Ramos (cell line): ENCODE measurements at regions not wholly inside any gene's neighbourhood (a gene's known extent, or its start where the extent isn't known, plus 50 kb on each side); places are given as distances from the start of the nearest gene placed in this dataset.

Experiments used
- in situ Hi-C: fragments of 300-500 bp; cut with MboI; formaldehyde crosslinking; loops from one replicate; pipeline ENCODE4 v1.14.3; 2022; ENCODE audit warnings: low sequenced_read_pairs; ENCODE audit not compliant: unreplicated experiment

DNA sequence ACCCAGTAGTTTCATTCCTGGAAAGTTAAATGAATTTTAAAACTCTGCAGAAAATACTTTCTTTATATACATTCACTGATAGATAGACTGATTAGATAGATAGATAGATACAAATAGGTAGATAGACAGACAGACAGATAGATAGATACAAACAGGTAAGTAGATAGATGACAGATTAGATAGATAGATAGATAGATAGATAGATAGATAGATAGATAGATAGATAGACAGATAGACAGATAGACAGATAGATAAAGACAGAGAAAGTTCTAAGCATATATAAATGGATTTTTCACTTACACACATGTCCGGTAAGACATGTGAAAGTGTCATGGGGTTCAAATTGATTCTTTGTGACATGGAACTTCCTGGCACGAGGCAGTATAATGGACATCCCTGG, 349.7 kb downstream of the CDK5RAP2 start:
- in situ Hi-C loops: no loop called here

DNA sequence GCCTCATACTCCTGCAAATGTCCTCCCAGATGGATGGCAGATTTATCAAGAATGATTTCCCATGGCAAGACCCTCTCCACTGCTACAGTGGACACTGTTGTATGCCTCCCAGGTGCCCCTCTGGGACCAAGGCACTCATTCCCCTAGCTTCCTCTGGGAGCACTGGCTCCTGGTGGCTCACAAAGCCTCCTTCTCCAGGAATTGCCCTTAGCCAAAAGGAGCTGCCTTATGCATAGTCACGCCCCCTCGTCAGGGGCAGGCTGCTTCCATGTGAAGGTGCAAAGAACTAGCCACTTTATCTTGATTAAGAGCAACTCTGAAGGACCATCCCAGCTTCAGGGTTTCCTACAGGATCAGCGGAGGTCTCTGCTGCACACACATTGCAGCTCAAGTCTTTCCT, 358.1 kb downstream of the CDK5RAP2 start:
- in situ Hi-C loops: no loop called here

DNA sequence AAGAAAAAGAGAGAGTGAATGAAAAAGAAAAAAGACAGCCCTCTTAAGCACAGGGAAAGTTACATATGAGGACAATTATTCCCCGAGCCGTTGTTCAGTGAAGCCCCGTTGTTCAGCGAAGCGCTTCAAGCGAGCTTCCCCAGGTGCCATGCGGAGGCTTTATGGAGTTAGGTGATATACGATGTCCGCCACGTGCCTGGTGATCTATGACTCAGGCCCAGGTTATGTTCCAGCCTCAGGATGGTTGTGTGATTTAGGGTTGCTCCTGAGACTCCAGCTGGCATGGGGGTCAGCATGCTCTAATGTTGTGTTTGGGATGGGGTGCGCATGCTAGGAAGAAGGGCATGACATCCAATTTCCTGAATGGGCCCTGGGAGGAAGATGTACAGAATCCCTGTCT, 365.6 kb downstream of the CDK5RAP2 start:
- in situ Hi-C loops: no loop called here

DNA sequence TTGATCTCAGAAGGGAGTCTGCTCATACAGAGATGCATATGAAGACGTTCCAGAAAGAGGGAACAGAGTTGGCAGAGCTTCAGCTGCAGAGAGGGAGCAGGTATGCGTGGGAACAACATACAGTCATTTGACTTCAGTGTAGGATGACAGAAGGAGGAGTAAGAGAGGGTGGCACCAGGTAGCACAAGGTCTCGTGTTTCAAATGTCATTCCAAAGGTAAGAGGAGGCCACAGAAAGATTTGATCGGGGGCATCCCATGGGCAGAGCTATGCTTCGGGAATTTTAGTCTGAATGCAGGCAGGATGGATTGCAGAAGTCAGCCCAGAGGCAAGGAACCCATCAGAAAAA, 367.1 kb downstream of the CDK5RAP2 start:
- in situ Hi-C loops: no loop called here

DNA sequence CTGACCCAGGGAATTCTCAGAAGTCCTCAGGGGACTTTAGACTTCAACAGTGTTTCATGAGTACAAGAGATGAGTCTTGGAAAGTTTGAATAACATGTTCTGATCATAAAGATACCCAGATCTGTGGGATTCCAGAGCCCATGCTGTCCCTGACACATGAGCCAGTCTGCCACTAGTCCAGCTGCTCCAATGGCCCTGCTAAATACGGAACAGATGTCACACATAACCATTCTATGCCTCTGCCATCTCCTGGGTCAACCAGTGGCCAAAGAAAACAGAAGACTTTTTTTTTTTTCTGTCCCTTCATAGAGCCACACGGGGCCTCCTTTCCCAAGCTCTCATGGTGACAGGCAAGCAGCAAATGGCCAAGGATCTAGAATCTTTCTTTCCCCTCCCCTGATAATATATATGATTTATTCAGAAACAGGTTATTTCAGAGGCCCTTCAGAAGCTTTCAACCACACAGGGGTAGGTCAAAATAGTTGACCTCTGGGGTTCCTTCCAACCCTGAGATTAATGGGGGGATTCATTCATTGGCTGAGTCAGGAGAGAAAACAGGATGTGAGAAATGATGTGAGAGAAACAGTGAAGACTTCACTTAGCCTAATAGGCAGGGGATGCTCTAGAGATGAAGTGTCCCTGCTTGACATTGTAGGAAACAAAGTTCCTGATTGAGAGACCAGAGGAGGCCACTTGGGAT, 367.7 kb downstream of the CDK5RAP2 start:
- in situ Hi-C loops: no loop called here

DNA sequence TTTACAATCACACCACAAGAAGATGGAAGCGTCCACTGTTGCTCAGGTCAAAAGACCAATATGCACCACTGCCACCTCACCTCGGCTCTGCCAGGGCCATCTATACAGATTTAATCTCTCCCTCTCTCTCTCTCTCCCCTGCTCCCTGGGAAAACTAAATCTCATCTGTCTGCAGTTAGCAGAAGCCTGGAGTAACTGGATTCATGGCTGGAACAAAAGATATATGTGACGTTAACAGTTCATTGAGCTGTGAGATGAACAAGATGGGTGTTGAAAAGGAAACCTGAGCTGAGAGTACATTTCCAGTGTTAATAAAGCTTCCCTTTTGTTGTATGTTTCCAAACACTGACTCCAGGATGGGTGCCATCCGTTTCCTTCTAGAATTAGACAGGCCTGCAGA, 369.7 kb downstream of the CDK5RAP2 start:
- in situ Hi-C loops: no loop called here

DNA sequence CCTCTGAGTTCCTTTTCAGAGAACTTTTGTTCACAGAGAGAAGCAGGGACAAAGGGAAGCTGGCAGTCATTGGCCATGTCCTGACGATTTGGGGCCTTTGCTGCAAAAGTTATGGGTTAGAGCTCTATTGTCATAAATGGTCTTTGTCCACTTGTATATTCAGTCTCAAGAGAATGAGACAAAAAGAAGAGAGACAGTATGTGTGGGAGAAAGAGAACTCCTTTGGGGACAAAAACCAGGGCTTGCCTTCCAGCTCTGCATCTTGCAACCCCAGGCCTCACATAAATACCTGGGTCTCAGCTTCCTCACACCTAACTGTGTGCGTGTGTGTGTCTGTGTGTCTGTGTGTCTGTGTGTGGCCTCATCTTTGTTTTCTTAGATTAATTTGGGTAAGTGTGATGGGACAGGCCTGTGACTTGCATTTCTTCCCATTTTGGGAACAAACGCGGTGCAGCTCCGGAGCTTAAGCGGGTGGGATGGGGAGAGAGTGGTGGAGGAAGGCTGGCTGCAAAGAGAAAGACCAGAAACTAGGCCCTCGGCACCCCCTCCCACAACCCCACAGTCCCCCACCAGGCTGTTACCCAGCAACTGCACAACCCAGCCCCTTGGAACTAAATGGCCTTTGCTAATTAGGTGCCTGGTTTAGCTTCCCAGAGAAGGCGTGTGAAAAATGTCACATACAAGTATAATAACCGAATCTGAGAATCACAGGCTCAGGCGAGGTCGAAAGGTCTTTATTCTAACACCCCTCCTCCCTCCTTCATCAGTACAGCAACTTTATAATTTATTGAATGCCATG, 376.9 kb downstream of the CDK5RAP2 start:
- in situ Hi-C loops: no loop called here

DNA sequence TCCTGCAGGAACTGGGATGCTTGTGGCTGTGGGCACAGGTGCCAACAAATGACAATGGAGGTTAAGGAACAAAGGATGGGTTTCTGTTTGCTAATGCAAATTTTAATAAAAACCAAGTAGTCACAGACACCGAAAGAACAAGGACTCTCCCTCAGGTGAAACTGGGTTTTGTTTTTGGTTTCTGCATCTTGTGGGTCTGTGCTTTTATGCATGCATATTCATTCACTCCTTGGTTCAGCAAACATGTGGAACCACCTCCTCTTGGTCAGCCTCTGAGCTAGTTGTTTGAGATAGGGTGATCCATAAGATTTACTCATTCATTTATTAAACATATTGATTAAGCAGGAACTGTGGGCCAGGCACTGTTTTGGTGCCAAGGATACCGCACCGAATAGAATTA, 381.9 kb downstream of the CDK5RAP2 start:
- in situ Hi-C loops: no loop called here

DNA sequence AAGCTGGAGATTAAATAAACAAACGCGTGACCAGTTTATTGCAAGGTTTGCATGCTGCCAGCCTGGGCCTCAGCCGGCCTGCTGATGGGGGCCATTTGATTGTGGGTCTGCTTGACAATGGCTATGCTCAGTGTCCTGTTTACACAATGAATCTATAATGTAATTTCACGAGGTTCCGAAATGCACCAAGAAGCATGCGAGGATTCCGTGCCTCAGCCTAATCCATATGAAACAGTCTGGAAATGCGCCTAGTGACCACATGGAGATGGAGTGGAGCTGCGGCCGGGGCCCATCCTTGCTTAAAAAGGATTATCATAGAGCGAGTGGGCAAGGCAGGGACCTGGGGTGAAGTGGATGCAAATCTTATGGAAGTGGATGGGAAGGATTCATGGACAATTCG, 382.4 kb downstream of the CDK5RAP2 start:
- in situ Hi-C loops: no loop called here

DNA sequence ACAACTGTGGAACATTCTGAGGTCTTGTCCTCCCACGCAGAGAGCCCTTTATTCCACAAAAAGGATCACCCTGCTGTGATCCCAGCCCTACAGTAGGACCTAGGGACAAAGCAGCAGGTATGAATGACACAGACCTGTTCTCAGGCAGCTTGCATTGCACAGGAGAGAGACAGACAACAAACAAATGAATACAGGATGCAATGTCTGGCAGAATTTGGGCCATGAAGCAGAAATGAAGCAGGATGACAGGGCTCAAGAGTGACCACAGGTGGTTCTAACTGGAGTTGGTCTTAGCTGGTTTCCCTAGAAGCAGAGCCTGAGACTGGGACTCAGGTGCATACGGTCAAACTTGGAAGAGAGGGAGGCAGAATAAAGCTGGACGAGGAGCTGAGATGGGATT, 388.8 kb downstream of the CDK5RAP2 start:
- in situ Hi-C loops: no loop called here

DNA sequence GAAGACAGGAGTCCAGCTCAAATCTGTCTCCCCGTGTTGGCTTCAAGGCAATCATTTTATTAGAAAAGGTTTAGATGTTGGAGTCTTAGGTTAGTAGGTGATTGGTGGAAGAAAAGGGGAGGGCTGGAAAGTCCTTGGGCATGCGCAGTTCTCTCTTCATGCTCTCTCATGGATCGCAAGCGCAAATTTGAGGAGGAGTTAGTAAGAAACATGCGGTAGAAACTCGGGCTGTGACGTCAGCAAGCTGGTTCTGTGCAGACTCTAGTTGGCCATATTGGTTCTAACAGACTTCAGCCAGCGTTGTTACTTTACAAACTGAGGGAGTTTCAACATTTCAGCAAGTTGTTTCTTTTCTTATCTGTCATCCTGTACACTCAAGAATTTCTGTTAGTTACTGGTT, 392.2 kb downstream of the CDK5RAP2 start:
- in situ Hi-C loops: no loop called here

DNA sequence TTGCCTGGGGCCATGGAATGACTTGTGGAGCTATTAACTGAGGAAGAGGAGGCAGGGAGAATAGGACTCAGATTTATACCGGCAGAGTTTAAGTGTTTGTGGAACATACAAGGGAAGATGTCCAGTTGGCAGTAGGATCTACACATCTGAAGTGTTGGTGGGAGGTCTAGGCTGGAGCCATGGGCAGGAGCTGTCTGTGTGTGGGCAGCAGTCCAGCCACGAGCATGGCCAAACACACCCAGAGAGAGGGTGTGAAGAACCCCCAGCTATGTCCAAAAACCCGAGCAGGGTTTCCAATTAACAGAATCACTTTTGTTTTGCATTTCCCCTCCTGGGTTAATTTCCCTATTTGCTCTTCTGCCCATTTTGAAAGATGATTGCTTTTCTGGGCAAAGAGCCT, 393.7 kb downstream of the CDK5RAP2 start:
- in situ Hi-C loops: no loop called here

DNA sequence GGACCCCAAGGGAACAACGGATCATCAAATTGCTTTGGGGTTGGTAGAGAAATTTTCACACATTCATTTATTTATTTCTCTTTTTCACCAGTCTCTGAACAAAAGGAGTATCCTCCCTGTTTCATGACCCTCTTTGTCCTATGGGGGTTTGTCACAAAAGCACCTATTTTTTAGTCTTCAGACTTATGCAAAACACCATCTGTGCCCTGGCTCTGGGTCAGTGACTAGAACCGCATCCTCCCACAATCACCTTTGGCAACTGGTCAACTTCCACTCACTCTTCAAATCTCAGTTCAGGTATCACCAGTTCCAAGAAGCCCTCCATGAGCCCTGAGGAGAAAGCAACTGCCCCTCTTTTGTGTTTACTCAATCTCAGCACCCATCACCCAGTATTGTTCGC, 395.7 kb downstream of the CDK5RAP2 start:
- in situ Hi-C loops: no loop called here

DNA sequence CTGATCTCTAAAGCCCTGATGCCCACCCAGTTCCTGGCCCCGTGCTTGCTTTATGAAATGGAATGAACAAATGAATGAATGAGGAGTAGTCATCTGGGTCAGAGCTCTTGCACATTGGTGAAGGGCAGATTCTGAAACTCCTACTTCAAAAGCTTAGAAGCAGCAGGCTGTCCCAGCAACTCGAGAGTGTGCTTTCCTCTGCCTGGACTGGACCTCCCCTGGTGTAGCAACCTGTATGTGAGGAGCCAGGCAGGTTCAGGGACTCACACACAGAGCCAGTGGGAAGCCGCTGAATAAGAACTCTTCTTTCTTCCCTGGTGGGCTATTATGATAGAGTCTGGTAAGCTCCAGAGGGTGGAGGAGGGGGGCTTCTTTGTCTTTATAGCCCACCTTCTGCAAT, 396.4 kb downstream of the CDK5RAP2 start:
- in situ Hi-C loops: no loop called here

DNA sequence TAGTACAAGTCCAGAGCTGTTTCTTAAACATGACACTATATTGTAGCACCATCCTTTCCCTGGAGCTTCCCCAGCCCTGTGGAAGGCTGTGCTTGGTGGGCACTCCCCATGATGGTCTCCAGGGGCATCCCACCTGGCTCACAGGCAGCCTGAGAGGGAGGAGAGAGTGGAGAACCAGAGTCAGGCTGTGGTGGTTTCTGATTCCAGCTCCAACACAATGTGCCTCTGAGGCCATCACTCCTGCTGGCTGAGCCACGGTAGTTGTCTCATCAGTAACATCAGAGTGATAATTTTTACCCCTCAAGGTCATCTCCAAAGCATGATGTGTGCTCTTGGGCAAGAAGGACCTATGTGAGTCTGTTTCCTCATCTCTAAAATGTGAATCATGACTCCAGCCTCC, 398.0 kb downstream of the CDK5RAP2 start:
- in situ Hi-C loops: no loop called here

DNA sequence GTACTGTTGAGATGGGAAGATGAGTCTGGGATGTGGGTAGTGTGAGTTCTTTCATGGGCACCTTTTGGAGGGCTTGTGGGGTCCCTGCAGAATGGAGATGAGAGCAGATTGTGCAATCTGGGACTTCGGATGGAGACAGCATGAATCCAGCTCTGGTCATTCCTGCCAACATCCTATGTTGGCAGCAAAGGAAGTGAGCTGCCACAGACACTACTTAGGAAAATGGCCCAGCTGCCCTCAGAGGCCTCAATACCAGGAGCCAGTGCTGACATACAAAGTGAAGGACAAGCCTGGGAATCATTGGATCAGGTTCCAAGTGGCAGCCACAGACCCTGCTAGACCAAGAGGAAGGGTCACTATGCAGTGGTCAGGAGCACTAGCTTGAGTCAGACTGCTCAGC, 402.8 kb downstream of the CDK5RAP2 start:
- in situ Hi-C loops: no loop called here

DNA sequence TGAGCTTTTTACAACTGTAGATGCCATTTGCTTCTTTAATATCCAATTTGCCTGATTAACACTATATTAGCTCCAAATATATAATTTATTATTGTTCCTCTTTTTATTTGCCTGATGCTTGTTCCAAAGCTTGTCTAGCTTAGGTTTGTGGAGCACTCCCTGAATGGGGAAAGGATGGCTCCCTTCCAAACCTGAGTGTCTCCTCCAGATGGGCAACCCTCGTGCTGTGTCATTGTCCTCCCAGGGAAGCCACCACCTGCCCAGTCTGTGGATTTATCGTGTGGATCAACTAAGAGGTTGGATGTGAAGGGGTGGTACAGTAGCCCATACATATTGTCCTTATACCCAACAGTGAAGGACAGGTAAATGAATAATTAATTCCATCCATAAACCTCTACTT, 404.9 kb downstream of the CDK5RAP2 start:
- in situ Hi-C loops: no loop called here

DNA sequence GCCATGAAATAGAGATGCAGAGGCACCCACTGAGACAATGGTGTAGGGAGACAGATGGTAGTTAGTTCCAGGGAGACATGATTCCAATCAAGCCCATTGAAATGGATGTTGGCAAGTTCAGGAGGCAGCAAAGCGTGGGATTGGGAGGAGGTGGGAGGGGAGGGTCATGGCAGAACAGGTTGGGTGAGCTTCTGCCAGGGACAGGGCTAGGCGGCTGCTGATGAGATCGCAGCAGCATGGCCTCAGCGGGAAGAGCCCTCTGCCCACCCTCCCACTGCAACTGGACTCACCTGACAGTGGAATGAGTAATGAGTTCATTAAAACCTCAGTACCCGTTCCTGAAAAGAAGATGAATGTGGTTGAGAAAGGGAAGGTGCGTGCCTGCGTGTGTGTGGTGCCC, 418.2 kb downstream of the CDK5RAP2 start:
- in situ Hi-C loops: no loop called here

DNA sequence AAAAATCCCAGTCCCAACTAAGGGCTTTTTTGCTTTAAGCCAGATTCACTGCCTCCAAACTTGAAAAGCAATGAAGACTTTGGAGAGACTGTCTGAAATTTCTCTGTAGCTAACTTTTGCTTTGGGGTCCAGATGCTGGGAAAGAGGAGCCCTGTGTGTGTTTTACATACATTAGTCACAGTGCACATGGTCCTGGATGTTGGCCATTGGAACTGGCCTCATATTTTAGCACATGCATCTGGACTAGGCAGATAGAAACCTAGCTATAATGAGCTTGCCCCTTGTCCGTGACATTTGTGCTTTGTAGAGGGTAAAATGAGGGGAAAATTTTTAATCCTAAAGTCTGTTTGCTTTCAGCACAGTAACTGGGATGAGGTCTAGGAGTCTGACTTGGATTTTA, 421.7 kb downstream of the CDK5RAP2 start:
- in situ Hi-C loops: no loop called here

DNA sequence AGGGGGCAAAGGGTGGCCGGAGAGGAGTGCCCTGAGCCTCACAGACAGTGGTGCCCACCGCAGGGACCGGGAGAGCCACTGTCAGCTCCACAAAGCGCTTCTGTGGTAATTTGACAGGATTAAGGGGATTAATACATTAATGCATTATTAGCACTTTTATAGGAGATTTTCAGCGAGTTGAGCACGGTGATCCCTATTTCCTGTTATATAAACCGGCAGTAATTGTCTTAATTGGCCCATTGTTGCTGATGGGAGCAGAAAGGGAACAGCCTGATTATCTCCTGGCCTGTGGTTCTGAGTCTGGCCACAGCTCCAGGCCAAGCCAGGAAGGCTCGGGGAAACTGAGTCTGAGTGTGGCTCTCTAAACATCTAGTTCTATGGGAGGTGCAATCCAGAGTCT, 423.6 kb downstream of the CDK5RAP2 start:
- in situ Hi-C loops: no loop called here

DNA sequence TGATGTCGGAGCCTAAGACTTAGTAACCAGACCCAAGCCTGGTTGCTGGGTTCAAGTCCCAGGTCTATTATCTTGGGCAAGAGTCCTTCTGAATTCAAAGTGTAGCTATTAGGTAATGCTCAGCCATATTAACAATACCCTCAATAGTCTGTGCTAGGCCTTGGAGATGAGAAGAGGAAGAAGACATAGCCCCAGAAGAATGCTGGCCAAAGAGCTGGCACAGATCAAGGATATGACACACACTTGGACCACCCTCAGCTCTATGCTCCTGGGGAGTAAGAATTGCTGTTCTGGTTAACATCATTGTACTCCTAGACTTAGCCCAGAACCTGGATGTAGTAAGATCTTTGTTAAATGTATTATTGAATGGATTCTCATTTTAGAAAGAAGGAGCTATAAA, 426.7 kb downstream of the CDK5RAP2 start:
- in situ Hi-C loops: no loop called here

DNA sequence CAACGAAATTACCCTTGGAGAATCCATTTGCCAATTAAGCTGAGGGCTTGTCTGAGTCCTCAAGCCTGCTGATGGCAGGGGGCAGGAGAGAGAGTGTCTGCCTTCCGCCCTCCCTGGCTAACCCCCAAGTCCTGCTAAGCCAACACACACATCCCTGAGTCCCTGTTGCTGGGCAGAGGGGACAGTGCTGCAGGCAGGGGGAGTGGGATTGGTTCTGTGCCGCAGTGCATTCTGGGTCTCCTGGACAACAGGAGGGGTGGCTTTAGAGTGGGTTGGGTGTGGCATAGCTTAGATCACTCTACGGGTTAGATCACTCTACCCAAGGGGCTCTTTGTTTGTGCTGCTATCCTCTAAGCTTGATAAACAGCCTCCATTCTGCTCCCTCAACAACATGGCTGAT, 427.7 kb downstream of the CDK5RAP2 start:
- in situ Hi-C loops: no loop called here
